CD4-positive, alpha-beta T cell treated with Interleukin-21 for 1 hour (primary cell): ENCODE measurements at regions not wholly inside any gene's neighbourhood (a gene's known extent, or its start where the extent isn't known, plus 50 kb on each side); places are given as distances from the start of the nearest gene placed in this dataset.
"Not testable (repeated sequence)": the region's sequence is repeated elsewhere in the genome, so short reads cannot be mapped to it uniquely, and the experiment has no call there.

ENCODE experiments used
- DNase-seq: peaks from one replicate; pipeline ENCODE4 v3.0.0-alpha.2; 2020

- no peak for DNase-seq
Observed at GRCh38 chr22:34763496-34763895, 302.5 kb upstream of the ISX start.

GRCh38 chr22:34765115-34765514, 300.8 kb upstream of the ISX start:
- no peak for DNase-seq

- DNase-seq = no peak
Observed at GRCh38 chr22:34769361-34769760, 296.6 kb upstream of the ISX start.

GRCh38 chr22:34776817-34777216, 289.1 kb upstream of the ISX start:
- DNase-seq = no peak

DNA sequence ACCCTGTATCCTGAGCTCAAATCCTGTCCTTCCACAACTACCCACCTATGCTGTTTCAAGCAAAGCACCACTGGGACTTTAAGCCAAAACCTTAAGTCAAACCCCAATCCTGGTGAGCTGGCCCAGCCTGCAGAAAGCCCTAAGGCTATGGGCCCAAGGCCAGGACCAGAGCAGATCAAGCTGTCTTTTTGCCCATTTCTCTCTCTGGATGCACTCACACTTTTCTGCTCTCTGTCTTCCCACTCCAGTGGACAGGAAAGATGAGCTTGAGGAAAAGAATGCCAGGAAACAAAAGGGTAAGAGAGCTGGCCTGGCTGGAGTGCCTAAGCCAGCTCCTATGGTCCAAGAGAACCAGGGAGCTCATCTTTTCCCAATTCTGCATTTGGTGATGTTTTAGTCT, 284.3 kb upstream of the ISX start:
- no peak for DNase-seq

- DNase-seq = no peak
Observed at GRCh38 chr22:34783436-34783835, 282.5 kb upstream of the ISX start.

- no peak for DNase-seq
Observed at GRCh38 chr22:34784056-34784455, 281.9 kb upstream of the ISX start.

DNA sequence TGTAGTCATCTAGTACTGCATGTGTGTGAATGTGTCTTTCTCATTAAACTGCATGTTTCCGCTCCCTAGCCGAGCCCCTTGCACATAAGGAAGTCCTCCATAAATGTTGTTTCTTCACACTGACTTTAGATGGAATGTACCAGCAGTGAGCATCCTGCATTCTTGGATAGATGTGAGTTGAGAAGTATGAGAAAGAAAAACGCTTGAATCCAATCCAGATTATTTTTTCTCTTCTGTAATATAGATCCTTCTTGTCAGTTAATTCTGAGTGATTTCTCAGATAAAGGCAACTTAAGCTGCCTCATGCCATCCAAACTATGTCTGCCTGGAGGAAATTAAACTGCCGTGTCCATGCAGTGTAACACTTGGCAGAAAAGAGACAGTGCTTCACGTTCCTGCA, 268.1 kb upstream of the ISX start:
- no peak for DNase-seq

GRCh38 chr22:34798605-34799004, 267.4 kb upstream of the ISX start:
- DNase-seq = no peak

DNA sequence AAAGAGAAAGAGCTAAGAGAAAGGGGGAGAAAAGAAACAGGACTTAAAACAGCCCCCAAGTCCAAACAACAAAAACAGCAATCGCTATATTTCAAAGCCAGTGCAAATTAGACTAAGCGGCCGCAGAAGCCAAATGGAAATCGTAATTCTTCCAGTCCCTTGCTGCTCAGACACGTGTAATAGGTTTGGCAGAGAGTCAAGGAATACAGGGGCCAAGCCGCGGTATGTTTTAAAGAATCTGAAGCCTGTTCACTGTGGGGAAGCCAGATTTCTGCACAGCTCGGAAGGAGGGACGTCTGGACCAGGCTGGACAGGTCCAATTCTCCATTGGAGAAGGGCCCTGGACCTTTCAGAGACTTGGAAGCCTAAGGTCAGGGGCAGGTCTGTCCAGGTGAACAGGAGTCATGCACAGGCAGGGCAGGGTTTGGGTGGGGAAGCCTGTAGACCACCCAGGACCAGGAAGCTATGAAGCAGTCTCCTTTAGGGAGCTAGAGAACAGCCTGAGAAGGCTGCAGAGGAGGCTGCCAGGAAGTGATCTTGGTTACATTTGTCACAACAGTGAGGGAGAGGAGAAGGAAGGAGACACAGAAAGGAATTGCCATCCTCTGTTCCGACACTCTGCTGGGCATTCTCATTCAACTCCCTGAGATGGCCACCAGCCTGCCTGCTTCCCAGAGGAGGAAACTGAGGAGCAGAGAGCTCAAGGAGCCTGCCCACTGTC, 265.5 kb upstream of the ISX start:
- no peak for DNase-seq

- no peak for DNase-seq
Observed at GRCh38 chr22:34801221-34801620, 264.7 kb upstream of the ISX start.

GRCh38 chr22:34804091-34804490, 261.9 kb upstream of the ISX start:
- no peak for DNase-seq

GRCh38 chr22:34804604-34805003, 261.4 kb upstream of the ISX start:
- DNase-seq = no peak

DNA sequence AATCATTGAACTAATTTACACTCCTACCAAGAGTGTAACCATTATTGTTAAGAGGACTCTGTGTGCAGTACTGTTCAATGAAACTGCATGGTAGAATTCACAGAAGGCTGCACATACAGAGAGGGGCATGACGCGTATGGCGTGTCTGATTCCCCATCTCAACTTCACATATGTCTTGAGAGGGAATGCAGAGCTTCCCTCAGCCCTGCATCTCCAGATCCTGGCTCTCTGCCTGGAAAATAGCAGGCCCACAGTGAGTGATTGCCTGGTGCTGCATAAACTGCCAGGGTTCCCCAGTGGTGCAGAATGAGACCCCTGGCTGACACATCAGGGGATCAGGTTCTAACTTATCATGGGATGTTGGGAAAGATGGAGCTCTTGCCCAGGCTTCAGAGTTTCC, 260.2 kb upstream of the ISX start:
- DNase-seq = no peak

GRCh38 chr22:34808618-34809017, 257.3 kb upstream of the ISX start:
- no peak for DNase-seq

DNA sequence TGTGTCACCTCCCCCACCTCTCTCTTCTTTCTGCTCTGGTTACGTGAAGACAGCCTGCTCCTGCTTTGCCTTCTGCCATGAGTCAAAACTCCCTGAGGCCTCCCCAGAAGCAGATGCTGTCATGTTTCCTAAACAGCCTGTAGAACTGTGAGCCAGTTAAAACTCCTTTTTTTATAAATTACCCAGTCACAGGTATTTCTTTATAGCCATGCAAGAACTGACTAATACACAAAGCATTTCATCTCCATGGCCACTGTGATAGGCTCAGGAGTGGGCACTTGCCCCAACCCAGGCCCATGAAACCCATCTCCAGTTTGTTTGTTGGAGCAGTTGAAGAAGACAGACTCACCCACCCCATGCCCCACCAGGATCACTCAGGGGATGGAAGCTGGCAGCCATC, 253.3 kb upstream of the ISX start:
- DNase-seq = no peak

GRCh38 chr22:34814260-34815025, 251.5 kb upstream of the ISX start:
- no peak for DNase-seq

DNA sequence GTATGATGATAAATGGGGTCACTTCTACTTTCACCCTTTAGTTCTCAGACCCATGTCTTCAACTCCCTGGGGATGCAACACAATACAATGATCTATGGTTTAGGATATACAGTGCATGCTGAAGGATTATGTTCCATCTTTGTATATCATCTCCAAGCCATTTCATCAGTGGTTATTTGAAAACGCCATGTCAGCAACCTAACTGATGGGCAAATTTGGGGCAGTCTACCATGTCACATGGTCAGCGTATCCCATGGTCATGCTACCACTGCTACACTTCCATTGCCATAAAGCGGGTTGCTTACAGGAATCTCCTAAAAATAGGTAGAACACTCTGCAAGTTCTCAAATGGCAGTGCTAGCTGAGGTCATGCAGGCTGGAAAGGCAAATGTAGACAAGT, 236.5 kb upstream of the ISX start:
- DNase-seq = no peak

- no peak for DNase-seq
Observed at GRCh38 chr22:34834059-34834458, 231.9 kb upstream of the ISX start.

DNA sequence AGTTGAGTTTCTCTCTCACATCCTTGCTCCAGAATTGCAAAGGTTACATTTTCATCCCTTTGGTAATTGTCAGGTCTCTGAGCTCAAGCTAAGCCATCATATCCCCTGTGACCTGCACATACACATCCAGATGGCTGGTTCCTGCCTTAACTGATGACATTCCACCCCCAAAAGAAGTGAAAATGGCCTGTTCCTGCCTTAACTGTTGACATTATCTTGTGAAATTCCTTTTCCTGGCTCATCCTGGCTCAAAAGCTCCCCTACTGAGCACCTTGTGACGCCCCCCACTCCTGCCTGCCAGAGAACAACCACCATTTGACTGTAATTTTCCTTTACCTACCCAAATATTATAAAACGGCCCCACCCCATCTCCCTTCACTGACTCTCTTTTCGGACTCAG, 231.4 kb upstream of the ISX start:
- DNase-seq = not testable (repeated sequence)

GRCh38 chr22:34841331-34841771, 224.6 kb upstream of the ISX start:
- DNase-seq = no peak

GRCh38 chr22:34841911-34842310, 224.0 kb upstream of the ISX start:
- DNase-seq = no peak

GRCh38 chr22:34842630-34843029, 223.3 kb upstream of the ISX start:
- no peak for DNase-seq

DNA sequence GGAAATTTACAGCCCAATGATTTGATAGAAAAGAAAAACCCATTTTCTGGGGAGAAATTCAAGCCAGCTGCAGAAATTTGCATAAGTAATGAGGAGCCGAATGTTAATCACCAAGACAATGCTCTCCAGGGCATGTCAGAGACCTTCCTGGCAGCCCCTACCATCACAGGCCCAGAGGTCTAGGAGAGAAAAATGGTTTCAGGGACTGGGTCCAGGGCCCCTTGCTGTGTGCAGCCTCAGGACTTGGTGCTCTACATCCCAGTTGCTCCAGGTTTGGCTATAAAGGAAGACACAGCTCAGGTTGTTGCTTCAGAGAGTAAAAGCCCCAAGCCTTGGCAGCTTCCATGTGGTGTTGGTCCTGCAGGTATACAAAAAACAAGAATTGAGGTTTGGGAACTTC, 222.2 kb upstream of the ISX start:
- DNase-seq = not testable (repeated sequence)

DNA sequence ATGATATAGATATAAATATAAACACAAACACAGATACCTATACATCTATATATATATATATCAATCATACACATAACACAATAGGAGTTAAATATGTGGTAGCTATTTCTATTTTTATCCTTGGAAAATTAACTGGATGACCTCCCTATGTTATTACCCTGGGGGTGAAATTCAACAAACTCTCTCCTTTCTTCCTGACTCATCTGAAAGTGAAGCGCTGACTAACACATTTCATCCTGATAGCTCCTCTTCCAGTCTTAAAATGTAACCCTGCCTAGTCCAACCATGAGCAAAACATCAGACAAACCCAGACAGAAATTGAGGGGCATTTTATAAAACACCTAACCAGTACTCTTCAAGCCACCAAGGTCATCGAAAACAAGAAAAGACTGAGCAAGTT, 220.6 kb upstream of the ISX start:
- DNase-seq = no peak
